ENCODE measurements at regions not wholly inside any gene's neighbourhood (a gene's known extent, or its start where the extent isn't known, plus 50 kb on each side); places are given as distances from the start of the nearest gene placed in this dataset.

- TF ChIP-seq CTCF (IDR thresholded peaks at IDR 0.05) (no peak), POLR2A (IDR thresholded peaks at IDR 0.05) (no peak)
Observed at GRCh38 chr2:19592197-19592596, 233.8 kb upstream of the OSR1 start.

Measured in esophagus squamous epithelium (tissue), 4 donors.